B cell (primary cell): ENCODE measurements at regions not wholly inside any gene's neighbourhood (a gene's known extent, or its start where the extent isn't known, plus 50 kb on each side); places are given as distances from the start of the nearest gene placed in this dataset.

Experiments used
- CTCF ChIP-seq: fragments of 200-600 bp; IDR thresholded peaks from one replicate; pipeline ENCODE4 v1.8.0; 2022; ENCODE audit warnings: antibody characterized with exemption, mild to moderate bottlenecking
- EZH2 ChIP-seq: IDR thresholded peaks from 2 replicates; pipeline ENCODE4 v1.6.1; 2012; ENCODE audit warnings: borderline replicate concordance, low read depth, mild to moderate bottlenecking, moderate library complexity, low read length; ENCODE audit not compliant: insufficient read depth, poor library complexity, severe bottlenecking

GRCh38 chr13:62113179-62113578 is 697.5 kb upstream of the PCDH20 start:
- TF ChIP-seq CTCF (no peak), EZH2 (no peak)
